HEK293 (cell line): ENCODE measurements at regions not wholly inside any gene's neighbourhood (a gene's known extent, or its start where the extent isn't known, plus 50 kb on each side); places are given as distances from the start of the nearest gene placed in this dataset.

ENCODE experiments used
- CTCF ChIA-PET: fragments of 350-600 bp; formaldehyde crosslinking; extraction: SDS; loops from one replicate; lab custom pipeline; 2021; ENCODE audit warnings: antibody characterized with exemption; lab: Yijun Ruan, JAX
- POLR2A ChIA-PET: fragments of 300-600 bp; formaldehyde crosslinking; extraction: SDS; loops from one replicate; lab custom pipeline; 2020; ENCODE audit warnings: antibody characterized with exemption, inconsistent platforms; lab: Yijun Ruan, JAX
- H3K27ac ChIP-seq: fragments of 200-500 bp; sonication (Bioruptor generic); 2 replicates; pipeline ENCODE4 v1.5.1; 2014; ENCODE audit warnings: low read depth, low read length, control low read depth, inconsistent platforms; ENCODE audit errors: extremely low read depth
- H3K36me3 ChIP-seq, 2 experiments: fragments of 200-500 bp in 1 of 2; sonication (Bioruptor generic) in 1 of 2; 1 replicate in 1 of 2; 2 replicates in 1 of 2; pipeline ENCODE4 v1.5.1; 2014 to 2017; ENCODE audit warnings: inconsistent platforms in 2 of 2, low read length in 2 of 2; ENCODE audit not compliant: control insufficient read depth in 2 of 2, insufficient read depth in 1 of 2
- H3K4me1 ChIP-seq: fragments of 200-500 bp; sonication (Bioruptor generic); 2 replicates; pipeline ENCODE4 v1.5.1; 2014; ENCODE audit warnings: mild to moderate bottlenecking, low read length, inconsistent platforms; ENCODE audit not compliant: control insufficient read depth, insufficient read depth
- H3K4me3 ChIP-seq: 2 replicates; pipeline ENCODE4 v1.5.1; 2011; ENCODE audit warnings: low read depth, mild to moderate bottlenecking, control low read depth, low read length, moderate library complexity
- H3K9me3 ChIP-seq: fragments of 200-500 bp; sonication (Bioruptor generic); 2 replicates; pipeline ENCODE4 v1.5.1; 2014; ENCODE audit warnings: low read depth, low read length, inconsistent platforms; ENCODE audit not compliant: control insufficient read depth, insufficient read depth
- GLIS1 ChIP-seq: fragments of 450-650 bp; formaldehyde crosslinking; IDR thresholded peaks from 2 replicates; pipeline ENCODE4 v1.5.1; 2016; ENCODE audit warnings: missing biosample characterization, missing genetic modification characterization
- OSR2 ChIP-seq: fragments of 450-650 bp; formaldehyde crosslinking; IDR thresholded peaks from 2 replicates; pipeline ENCODE4 v1.5.1; 2016; ENCODE audit warnings: missing biosample characterization, missing genetic modification characterization
- PRDM10 ChIP-seq: fragments of 450-650 bp; formaldehyde crosslinking; IDR thresholded peaks from 2 replicates; pipeline ENCODE4 v1.5.1; 2016; ENCODE audit warnings: missing biosample characterization, missing genetic modification characterization
- SP3 ChIP-seq: fragments of 450-650 bp; formaldehyde crosslinking; IDR thresholded peaks from 2 replicates; pipeline ENCODE4 v1.5.1; 2016; ENCODE audit warnings: missing biosample characterization, missing genetic modification characterization
- ZBTB10 ChIP-seq: fragments of 450-650 bp; formaldehyde crosslinking; IDR thresholded peaks from 2 replicates; pipeline ENCODE4 v1.5.1; 2016; ENCODE audit warnings: missing biosample characterization, missing genetic modification characterization
- ZFP37 ChIP-seq: fragments of 450-650 bp; formaldehyde crosslinking; IDR thresholded peaks from 2 replicates; pipeline ENCODE4 v1.5.1; 2016; ENCODE audit warnings: missing biosample characterization, missing genetic modification characterization
- ZIC2 ChIP-seq: fragments of 450-650 bp; formaldehyde crosslinking; IDR thresholded peaks from 2 replicates; pipeline ENCODE4 v1.5.1; 2016; ENCODE audit warnings: missing biosample characterization, missing genetic modification characterization
- ZNF175 ChIP-seq: fragments of 450-650 bp; formaldehyde crosslinking; IDR thresholded peaks from 2 replicates; pipeline ENCODE4 v1.5.1; 2016; ENCODE audit warnings: missing biosample characterization, missing genetic modification characterization
- ZNF2 ChIP-seq: fragments of 450-650 bp; formaldehyde crosslinking; IDR thresholded peaks from 2 replicates; pipeline ENCODE4 v1.5.1; 2016; ENCODE audit warnings: missing biosample characterization, missing genetic modification characterization
- ZNF596 ChIP-seq: fragments of 450-650 bp; IDR thresholded peaks from 2 replicates; pipeline ENCODE4 v1.5.0; 2018; ENCODE audit warnings: missing biosample characterization, mild to moderate bottlenecking, missing genetic modification characterization, moderate library complexity
- ZNF658 ChIP-seq: fragments of 450-650 bp; formaldehyde crosslinking; IDR thresholded peaks from 2 replicates; pipeline ENCODE4; 2016; ENCODE audit warnings: missing biosample characterization, missing genetic modification characterization
- ZNF692 ChIP-seq: fragments of 450-650 bp; formaldehyde crosslinking; IDR thresholded peaks from 2 replicates; pipeline ENCODE4 v1.5.1; 2016; ENCODE audit warnings: missing biosample characterization, missing genetic modification characterization
- ZNF707 ChIP-seq: fragments of 450-650 bp; formaldehyde crosslinking; IDR thresholded peaks from 2 replicates; pipeline ENCODE4 v1.5.1; 2016; ENCODE audit warnings: missing biosample characterization, missing genetic modification characterization

GRCh38 chr1:74933500-74933899 lies 200.5 kb downstream of the TYW3 start:
- TF ChIP-seq ZNF658 (tag by site-specific recombination): no peak
- no peak for TF ChIP-seq ZNF692 (tag by site-specific recombination)
- POLR2A ChIA-PET: no interaction called here
- Histone ChIP-seq H3K27ac (no peak overlapping the region), H3K4me1 (no peaks in the 10 kb centered on the region), H3K4me3 (no peak overlapping the region), H3K36me3 (no peaks in the 10 kb centered on the region), H3K9me3 (no peaks in the 10 kb centered on the region)
- CTCF ChIA-PET: no interaction called here

- CTCF ChIA-PET: interaction anchor here (0.7 kb wide), 2 partner anchors 9 to 25 kb away, joined by 3 read pairs; no protein-coding TSS in a partner anchor
- TF ChIP-seq GLIS1 (tag by site-specific recombination) (no peak), ZFP37 (no peak)
- TF ChIP-seq, all 188 proteins: peak for 0
- POLR2A ChIA-PET: no interaction called here
- no peaks in the 10 kb centered on the region for H3K4me1 ChIP-seq
- no peaks in the 10 kb centered on the region for H3K9me3 ChIP-seq
- no peaks in the 10 kb centered on the region for H3K36me3 ChIP-seq
- H3K27ac ChIP-seq: no peak overlapping the region
- no peak overlapping the region for H3K4me3 ChIP-seq
Observed at GRCh38 chr1:74935446-74935845, 198.7 kb upstream of the LHX8 start.

- Histone ChIP-seq H3K4me3 (no peak overlapping the region), H3K36me3 (no peaks in the 10 kb centered on the region), H3K9me3 (no peaks in the 10 kb centered on the region), H3K4me1 (no peaks in the 10 kb centered on the region), H3K27ac (no peak overlapping the region)
- ChIA-PET CTCF (interaction anchor here (0.6 to 0.8 kb wide), 2 partner anchors 8 to 287 kb away, joined by 3 to 4 read pairs; no protein-coding TSS in a partner anchor), POLR2A (no interaction called here)
- TF ChIP-seq OSR2 (tag by site-specific recombination) (no peak), ZNF2 (tag by site-specific recombination) (no peak), ZIC2 (tag by site-specific recombination) (0 out of 2 replicates have a peak, but pooled peaks have one; percentile 17), PRDM10 (peak; percentile 24; the same call in 1 of the 2 replicates), ZBTB10 (tag by site-specific recombination) (no peak), GLIS1 (tag by site-specific recombination) (peak; percentile 76)
Observed at GRCh38 chr1:74937176-74937575, 197.0 kb upstream of the LHX8 start.

GRCh38 chr1:74943046-74943445 lies 191.1 kb upstream of the LHX8 start:
- Histone ChIP-seq H3K36me3 (no peaks in the 10 kb centered on the region), H3K27ac (no peak overlapping the region), H3K4me3 (no peak overlapping the region), H3K9me3 (no peaks in the 10 kb centered on the region), H3K4me1 (no peaks in the 10 kb centered on the region)
- CTCF ChIA-PET: no interaction called here
- TF ChIP-seq ZNF596 (peak; percentile 81; the same call in 1 of the 2 replicates), ZNF707 (tag by site-specific recombination) (no peak), ZNF175 (tag by site-specific recombination) (no peak), SP3 (tag by site-specific recombination) (no peak)
- POLR2A ChIA-PET: no interaction called here
